Pancreas (tissue), 10 donors: ENCODE measurements at regions not wholly inside any gene's neighbourhood (a gene's known extent, or its start where the extent isn't known, plus 50 kb on each side); places are given as distances from the start of the nearest gene placed in this dataset.

Experiments used
- ATAC-seq, 4 donors: fragments of 200-7000 bp; cut with Tn5 transposase; one replicate each; pipeline versions ENCODE4 v1.8.0 to v1.9.1; 2020; ENCODE audit warnings: mild to moderate bottlenecking in 4 of 4, moderate library complexity in 4 of 4
- DNase-seq, 6 donors: peaks; one replicate each; pipeline ENCODE4 v3.0.0-alpha.2; 2020
- FAIRE-seq: peaks from 2 replicates; lab custom pipeline; 2012; peaks lifted over from hg19 to GRCh38; lab: Jason Lieb, UNC
- H3K27ac ChIP-seq, 4 donors: fragments of 200-600 bp; sonication (generic); 1 replicate in 3 of 4; 2 replicates in 1 of 4; pipeline versions ENCODE4 v1.5.0 to v1.8.0; 2020
- H3K27me3 ChIP-seq, 4 donors: fragments of 200-600 bp; one replicate each; pipeline ENCODE4 v1.8.0; 2021
- H3K36me3 ChIP-seq, 3 donors: fragments of 200-600 bp; sonication (generic) in 1 of 3; one replicate each; pipeline versions ENCODE4 v1.5.0 to v1.8.0; 2020 to 2021
- H3K4me1 ChIP-seq, 3 donors: fragments of 200-600 bp; one replicate each; pipeline ENCODE4 v1.8.0; 2021
- H3K4me3 ChIP-seq, 4 donors: fragments of 200-600 bp; sonication (generic) in 2 of 4; one replicate each; pipeline versions ENCODE4 v1.5.0 to v1.8.0; 2020 to 2021
- H3K9me3 ChIP-seq, 4 donors: fragments of 200-600 bp; one replicate each; pipeline ENCODE4 v1.8.0; 2021
- CTCF ChIP-seq, 4 donors: fragments of 200-600 bp; sonication (generic) in 3 of 4; IDR thresholded peaks; one replicate each; pipeline versions ENCODE4 v1.5.0 to v1.8.0; 2021; ENCODE audit warnings: antibody characterized with exemption in 4 of 4
- WGBS, 2 donors: extraction: QIAGEN DNeasy Blood & Tissue Kit; methylation state at CpG; one replicate each; pipeline ENCODE4 v1.1.7; 2013; 5-methylcytosine and 5-hydroxymethylcytosine counted together
- intact Hi-C, 3 donors: fragments of 100-400 bp; cut with DNase I; formaldehyde crosslinking; loops; one replicate each; pipeline versions ENCODE4 v1.11.1 to v1.14.2; 2022
- donor health status: healthy with polysubstance abuse.
- donor health status: DM: no; HTN: no; CAD: no; lungs with moderate emphysema.
- donor health status: DM: no; HTN: no; CAD: no.
- donor health status: control.
- donor health status: control.
- donor health status: Bipolar disorder and iron deficiency.
- donor health status: DM: yes; HTN: yes; CAD: no.
- donor health status: DM: no; HTN: no; CAD: no.
- donor health status: DM: no; HTN: no; CAD: no.
- donor health status: DM: yes; HTN: yes; CAD: no.

- 78 to 80% methylated on average over 2 of the region's 2 CpGs for WGBS, 2 donors
- FAIRE-seq: no peak
- ATAC-seq: no peak
Observed at GRCh38 chr2:221831051-221831450, 258.9 kb upstream of the EPHA4 start.

GRCh38 chr2:221822416-221822815, 250.3 kb upstream of the EPHA4 start:
- H3K27ac ChIP-seq: no peak overlapping the region
- no peaks in the 10 kb centered on the region for H3K9me3 ChIP-seq
- TF ChIP-seq CTCF (IDR thresholded peaks at IDR 0.05): no peak
- DNase-seq (no peak), ATAC-seq (no peak), FAIRE-seq (no peak)
- H3K4me3 ChIP-seq: no peak overlapping the region
- H3K27me3 ChIP-seq: no peaks in the 10 kb centered on the region
- 56 to 59% methylated on average over 2 of the region's 2 CpGs for WGBS, 2 donors
- intact Hi-C loops: no loop called here
- H3K4me1 ChIP-seq: no peaks in the 10 kb centered on the region
- no peaks in the 10 kb centered on the region for H3K36me3 ChIP-seq

More at GRCh38 chr2:221831051-221831450, 258.9 kb upstream of the EPHA4 start:
- Histone ChIP-seq H3K27me3 (peaks cover 0 to 3% (median 0%) of the 10 kb centered on the region in 4 donors), H3K9me3 (no peaks in the 10 kb centered on the region), H3K4me1 (no peaks in the 10 kb centered on the region), H3K4me3 (no peak overlapping the region), H3K36me3 (no peaks in the 10 kb centered on the region), H3K27ac (no peak overlapping the region)
- TF ChIP-seq CTCF (IDR thresholded peaks at IDR 0.05): no peak
- DNase-seq: no peak
- intact Hi-C loops: no loop called here

- peak in 3 of 4 donors; percentile 45 to 72 (median 57) for ATAC-seq
- no peak for FAIRE-seq
- TF ChIP-seq CTCF (IDR thresholded peaks at IDR 0.05): no peak
- DNase-seq: no peak
- H3K36me3 ChIP-seq: no peaks in the 10 kb centered on the region
- no peaks in the 10 kb centered on the region for H3K9me3 ChIP-seq
- 19 to 20% methylated on average over 9 of the region's 9 CpGs for WGBS, 2 donors
- H3K4me1 ChIP-seq: no peaks in the 10 kb centered on the region
- H3K27me3 ChIP-seq: no peaks in the 10 kb centered on the region
- intact Hi-C loops: no loop called here
- H3K27ac ChIP-seq: no peak overlapping the region
- H3K4me3 ChIP-seq: no peak overlapping the region
Observed at GRCh38 chr2:221818616-221819320, 246.7 kb upstream of the EPHA4 start.

- H3K4me3 ChIP-seq: no peak overlapping the region
- H3K27ac ChIP-seq: no peak overlapping the region
- H3K27me3 ChIP-seq: no peaks in the 10 kb centered on the region
- H3K9me3 ChIP-seq: no peaks in the 10 kb centered on the region
- H3K36me3 ChIP-seq: no peaks in the 10 kb centered on the region
- TF ChIP-seq CTCF (IDR thresholded peaks at IDR 0.05): no peak
- 76 to 90% methylated on average over 3 of the region's 3 CpGs for WGBS, 2 donors
- ATAC-seq (no peak), DNase-seq (no peak), FAIRE-seq (no peak)
- no peaks in the 10 kb centered on the region for H3K4me1 ChIP-seq
- intact Hi-C loops: no loop called here
Observed at GRCh38 chr2:221817878-221818277, 245.8 kb upstream of the EPHA4 start.

DNA sequence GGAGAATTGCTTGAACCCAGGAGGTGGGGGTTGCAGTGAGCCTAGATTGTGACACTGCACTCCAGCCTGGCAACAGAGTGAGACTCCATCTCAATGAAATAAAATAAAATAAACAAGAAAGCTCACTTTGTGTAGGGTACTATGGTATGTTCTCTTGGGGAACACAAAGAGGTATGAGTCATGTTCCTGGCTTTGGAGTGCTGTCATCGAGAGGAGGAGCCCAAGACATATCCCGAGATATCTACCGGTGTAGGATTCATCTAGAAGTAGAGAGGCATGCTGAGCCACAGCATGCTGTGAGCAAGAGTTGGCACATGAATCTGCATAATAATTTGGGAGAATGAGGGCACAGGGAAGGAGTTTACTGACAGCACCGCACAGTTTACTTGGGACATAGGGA, 244.9 kb upstream of the EPHA4 start:
- no peak overlapping the region for H3K4me3 ChIP-seq
- no peak for ATAC-seq
- WGBS, 2 donors: 82 to 90% methylated on average over 4 of the region's 4 CpGs
- no peak overlapping the region for H3K27ac ChIP-seq
- H3K36me3 ChIP-seq: no peaks in the 10 kb centered on the region
- FAIRE-seq: no peak
- DNase-seq: no peak
- H3K4me1 ChIP-seq: no peaks in the 10 kb centered on the region
- H3K27me3 ChIP-seq: no peaks in the 10 kb centered on the region
- intact Hi-C loops: no loop called here
- H3K9me3 ChIP-seq: no peaks in the 10 kb centered on the region
- TF ChIP-seq CTCF (IDR thresholded peaks at IDR 0.05): no peak
